Endothelial cell of umbilical vein (primary cell): ENCODE measurements at regions not wholly inside any gene's neighbourhood (a gene's known extent, or its start where the extent isn't known, plus 50 kb on each side); places are given as distances from the start of the nearest gene placed in this dataset.

Experiments
- BruUV-seq: library from RNA; stranded (reverse); fragments of 400-500 nt; replicated peaks from 2 replicates; lab custom pipeline; 2021; lab: Mats Ljungman, UMichigan
- CTCF ChIA-PET: fragments of 300-600, 350-600 bp; sonication (Branson Sonifier 250); formaldehyde crosslinking; loops from one replicate; lab custom pipeline; 2021; ENCODE audit warnings: antibody characterized with exemption, inconsistent platforms; lab: Charles Lee
- POLR2A ChIA-PET: fragments of 300-600, 350-600 bp; sonication (Branson Sonifier 250); formaldehyde crosslinking; loops from one replicate; lab custom pipeline; 2021; ENCODE audit warnings: antibody characterized with exemption, inconsistent platforms; lab: Charles Lee
- DNase-seq: peaks from one replicate; pipeline ENCODE4 v3.0.0-alpha.2; 2011; ENCODE audit warnings: low read depth, low spot score
- FAIRE-seq: peaks from 2 replicates; lab custom pipeline; 2011; peaks lifted over from hg19 to GRCh38; lab: Jason Lieb, UNC
- H2AFZ ChIP-seq: 2 replicates; pipeline ENCODE4 v1.6.0; 2012; ENCODE audit warnings: low read depth, low read length, control low read depth, inconsistent platforms
- H3K27ac ChIP-seq: 2 replicates; pipeline ENCODE4 v1.5.1; 2011; ENCODE audit warnings: low read depth, mild to moderate bottlenecking, control low read depth, low read length, moderate library complexity; ENCODE audit not compliant: insufficient read depth
- H3K27me3 ChIP-seq, 2 experiments: 2 replicates each; pipeline versions ENCODE4 v1.6.0 to v1.6.1; 2011; ENCODE audit warnings: low read length in 2 of 2, mixed read lengths in 1 of 2; ENCODE audit not compliant: control insufficient read depth in 2 of 2, insufficient read depth in 2 of 2
- H3K36me3 ChIP-seq, 2 experiments: 2 replicates in 1 of 2; 3 replicates in 1 of 2; pipeline ENCODE4 v1.5.1; 2011; ENCODE audit warnings: low read length in 2 of 2, mild to moderate bottlenecking in 1 of 2, moderate library complexity in 1 of 2; ENCODE audit not compliant: control insufficient read depth in 2 of 2, insufficient read depth in 2 of 2; ENCODE audit errors: extremely low read depth in 1 of 2
- H3K4me1 ChIP-seq: 3 replicates; pipeline ENCODE4 v1.5.1; 2011; ENCODE audit warnings: mild to moderate bottlenecking, low read length; ENCODE audit not compliant: control insufficient read depth, insufficient read depth; ENCODE audit errors: extremely low read depth
- H3K4me2 ChIP-seq: 2 replicates; pipeline ENCODE4 v1.6.1; 2011; ENCODE audit warnings: low read length, control low read depth, mixed read lengths; ENCODE audit not compliant: insufficient read depth
- H3K4me3 ChIP-seq, 3 experiments: fragments of 200-600 bp in 1 of 3; sonication (generic), shearing (Covaris generic) in 1 of 3; replicated peaks in 1 of 3; 2 replicates each; pipeline ENCODE4 v1.5.1; 2011 to 2016; ENCODE audit warnings: control low read depth in 3 of 3, low read length in 3 of 3, mild to moderate bottlenecking in 2 of 3, inconsistent platforms in 1 of 3, low read depth in 1 of 3, moderate library complexity in 1 of 3; ENCODE audit not compliant: insufficient read depth in 1 of 3
- H3K79me2 ChIP-seq: 2 replicates; pipeline ENCODE4 v1.6.0; 2012; ENCODE audit warnings: low read length, inconsistent platforms; ENCODE audit not compliant: control insufficient read depth, insufficient read depth
- H3K9ac ChIP-seq: replicated peaks from 2 replicates; pipeline ENCODE3; 2011; ENCODE audit warnings: low read length, control low read depth; ENCODE audit not compliant: insufficient read depth; ENCODE audit errors: extremely low read depth
- H3K9me1 ChIP-seq: replicated peaks from 3 replicates; pipeline ENCODE4 v1.6.0; 2011; ENCODE audit warnings: mild to moderate bottlenecking, low read length; ENCODE audit not compliant: control insufficient read depth, insufficient read depth; ENCODE audit errors: extremely low read depth
- H3K9me3 ChIP-seq: replicated peaks from 2 replicates; pipeline ENCODE4 v1.5.1; 2012; ENCODE audit warnings: low read length, inconsistent platforms; ENCODE audit not compliant: control insufficient read depth, insufficient read depth
- H4K20me1 ChIP-seq: replicated peaks from 2 replicates; pipeline ENCODE3; 2011; ENCODE audit warnings: mild to moderate bottlenecking, low read length; ENCODE audit not compliant: control insufficient read depth, insufficient read depth; ENCODE audit errors: extremely low read depth
- CTCF ChIP-seq, 2 donors: IDR thresholded peaks; 1 replicate in 1 of 2; 2 replicates in 1 of 2; pipeline ENCODE4 v1.5.1; 2011; ENCODE audit warnings: low read length in 2 of 2, mild to moderate bottlenecking in 2 of 2, moderate library complexity in 2 of 2, control low read depth in 1 of 2, inconsistent platforms in 1 of 2, low read depth in 1 of 2; ENCODE audit not compliant: insufficient read depth in 1 of 2; ENCODE audit errors: extremely low read depth in 1 of 2
- EZH2 ChIP-seq: IDR thresholded peaks from 2 replicates; pipeline ENCODE4 v1.6.1; 2012; ENCODE audit warnings: borderline replicate concordance, low read depth, mild to moderate bottlenecking, moderate library complexity, low read length, inconsistent platforms; ENCODE audit not compliant: severe bottlenecking
- FOS ChIP-seq: IDR thresholded peaks from 2 replicates; pipeline ENCODE4 v1.6.1; 2011; ENCODE audit warnings: mild to moderate bottlenecking, low read length, moderate library complexity, borderline replicate concordance; ENCODE audit not compliant: insufficient read depth
- GATA2 ChIP-seq: IDR thresholded peaks from 2 replicates; pipeline ENCODE4 v1.7.0; 2011; ENCODE audit warnings: low read depth, mild to moderate bottlenecking, moderate library complexity, mixed read lengths, low read length; ENCODE audit not compliant: insufficient read length, insufficient read depth
- JUN ChIP-seq: IDR thresholded peaks from 2 replicates; pipeline ENCODE4 v1.6.1; 2011; ENCODE audit warnings: borderline replicate concordance, low read depth; ENCODE audit not compliant: insufficient read length, insufficient read depth
- MYC ChIP-seq: IDR thresholded peaks from one replicate; pipeline ENCODE4 v1.6.1; 2011; ENCODE audit warnings: mild to moderate bottlenecking, low read depth, low read length
- POLR2A ChIP-seq: IDR thresholded peaks from 2 replicates; pipeline ENCODE4 v1.6.1; 2012; ENCODE audit warnings: low read depth, mild to moderate bottlenecking, control low read depth, low read length
- POLR2AphosphoS5 ChIP-seq: IDR thresholded peaks from 2 replicates; pipeline ENCODE4 v1.6.1; 2012; ENCODE audit warnings: low read depth, mild to moderate bottlenecking, control low read depth, low read length, moderate library complexity; ENCODE audit not compliant: insufficient read depth
- dilution Hi-C: fragments of 300-500 bp; cut with MboI; formaldehyde crosslinking; loops from one replicate; pipeline ENCODE4 v1.15.0; 2019; ENCODE audit warnings: low sequenced_read_pairs; ENCODE audit not compliant: extremely low pct_ligation_motif_present
- intact Hi-C: fragments of 100-400 bp; cut with micrococcal nuclease; formaldehyde crosslinking; loops from one replicate; pipeline ENCODE4 v1.10.0; 2022
- TF ChIP-seq, protein P1 (sequence below): IDR thresholded peaks from 2 replicates; pipeline ENCODE4 v1.6.1; 2011; ENCODE audit not compliant: insufficient read depth, insufficient read length

- POLR2A ChIA-PET = no interaction called here
- Histone ChIP-seq H3K9me3 (peaks cover 5% of the 10 kb centered on the region), H3K79me2 (no peaks in the 10 kb centered on the region), H3K36me3 (no peaks in the 10 kb centered on the region), H3K27me3 (no peaks in the 10 kb centered on the region), H4K20me1 (no peaks in the 10 kb centered on the region), H3K9me1 (no peaks in the 10 kb centered on the region), H3K4me3 (no peak overlapping the region), H3K27ac (no peak overlapping the region), H3K9ac (no peak overlapping the region), H2AFZ (no peak overlapping the region), H3K4me2 (no peak overlapping the region), H3K4me1 (no peaks in the 10 kb centered on the region)
- CTCF ChIA-PET = no interaction called here
- DNase-seq (no peak), FAIRE-seq (no peak)
- BruUV-seq = no TSS peak
- intact Hi-C loops = no loop called here
- dilution Hi-C loops = no loop called here
- TF ChIP-seq, protein P1, sequence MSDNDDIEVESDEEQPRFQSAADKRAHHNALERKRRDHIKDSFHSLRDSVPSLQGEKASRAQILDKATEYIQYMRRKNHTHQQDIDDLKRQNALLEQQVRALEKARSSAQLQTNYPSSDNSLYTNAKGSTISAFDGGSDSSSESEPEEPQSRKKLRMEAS = no peak
- TF ChIP-seq POLR2A (no peak), POLR2AphosphoS5 (no peak), MYC (no peak)
Measured at GRCh38 chr2:3023531-3023930, 354.1 kb downstream of the EIPR1 start.

DNA sequence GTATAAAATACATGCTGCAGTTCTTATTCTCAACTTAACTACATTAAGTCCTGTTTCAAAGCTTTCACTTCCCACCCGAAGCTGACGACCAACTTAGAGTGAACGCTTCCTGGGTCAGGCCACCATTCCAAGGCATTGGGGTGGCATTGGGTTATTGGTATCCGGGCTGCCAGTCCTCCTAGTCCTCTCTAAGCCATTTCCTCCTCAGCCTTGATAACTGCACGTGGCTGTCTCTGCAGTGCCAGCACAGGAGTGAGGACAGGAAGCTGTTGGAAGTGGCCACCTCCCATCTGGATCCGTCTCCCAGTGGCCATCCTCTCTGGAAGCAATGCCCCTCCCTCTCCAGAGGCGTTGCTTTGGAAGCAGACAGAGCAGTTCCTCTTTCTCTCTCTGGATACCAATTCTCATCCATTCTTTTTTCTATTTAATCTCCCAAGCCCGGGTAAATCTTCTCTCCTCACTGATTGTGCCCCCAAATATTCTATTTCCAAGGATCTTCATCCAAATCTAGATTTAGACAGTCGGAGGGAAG is 354.7 kb downstream of the EIPR1 start:
- ChIA-PET POLR2A (no interaction called here), CTCF (no interaction called here)
- H4K20me1 ChIP-seq = no peaks in the 10 kb centered on the region
- no peak for FAIRE-seq
- no peak overlapping the region for H3K27ac ChIP-seq
- intact Hi-C loops = no loop called here
- TF ChIP-seq POLR2A (no peak), POLR2AphosphoS5 (no peak), EZH2 (no peak), FOS (no peak), JUN (no peak), MYC (no peak), CTCF (IDR thresholded peaks at IDR 0.05; ENCODE audit: extremely low read depth in 1 of 2, insufficient read depth in 1 of 2, low read depth in 1 of 2, low read length in 2 of 2) (no peak), GATA2 (no peak)
- TF ChIP-seq, protein P1 = no peak
- no peaks in the 10 kb centered on the region for H3K36me3 ChIP-seq
- no peak overlapping the region for H2AFZ ChIP-seq
- peaks cover 5% of the 10 kb centered on the region for H3K9me3 ChIP-seq
- H3K9ac ChIP-seq = no peak overlapping the region
- no peak overlapping the region for H3K4me2 ChIP-seq
- no peaks in the 10 kb centered on the region for H3K79me2 ChIP-seq
- no TSS peak for BruUV-seq
- H3K9me1 ChIP-seq = no peaks in the 10 kb centered on the region
- DNase-seq = no peak
- no peaks in the 10 kb centered on the region for H3K27me3 ChIP-seq
- dilution Hi-C loops = no loop called here
- H3K4me1 ChIP-seq = no peaks in the 10 kb centered on the region
- H3K4me3 ChIP-seq = no peak overlapping the region
